ENCODE measurements at regions not wholly inside any gene's neighbourhood (a gene's known extent, or its start where the extent isn't known, plus 50 kb on each side); places are given as distances from the start of the nearest gene placed in this dataset.

DNA sequence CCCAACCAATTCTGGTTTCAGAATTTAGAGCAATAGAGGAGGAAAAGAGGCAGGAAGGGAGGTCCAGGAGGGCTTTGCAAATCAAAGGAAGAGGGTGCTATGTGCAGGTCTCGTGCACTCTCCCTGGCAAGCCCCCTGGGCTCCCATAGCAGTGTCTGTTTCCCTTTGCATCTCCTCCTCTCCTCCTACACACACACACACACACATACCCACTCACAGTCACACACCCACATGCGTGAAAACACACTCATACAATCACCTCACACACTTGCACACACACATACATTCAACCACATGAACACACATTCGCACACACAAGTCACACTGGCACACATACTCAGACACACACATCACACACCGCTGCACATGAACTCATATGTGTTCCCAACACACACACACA is 105.3 kb downstream of the OAT start:
- H3K9me3 Mint-ChIP-seq: peaks cover 6% of the 10 kb centered on the region
- ATAC-seq (no peak), DNase-seq (ENCODE audit: low spot score) (no peak)
- H3K27ac Mint-ChIP-seq: no peak overlapping the region
- H3K36me3 Mint-ChIP-seq: no peaks in the 10 kb centered on the region
- H3K27me3 Mint-ChIP-seq (ENCODE audit: low read depth): no peaks in the 10 kb centered on the region; the same call in 1 of the 2 replicates
- H3K4me3 Mint-ChIP-seq: no peak overlapping the region
- TF ChIP-seq, protein P1, sequence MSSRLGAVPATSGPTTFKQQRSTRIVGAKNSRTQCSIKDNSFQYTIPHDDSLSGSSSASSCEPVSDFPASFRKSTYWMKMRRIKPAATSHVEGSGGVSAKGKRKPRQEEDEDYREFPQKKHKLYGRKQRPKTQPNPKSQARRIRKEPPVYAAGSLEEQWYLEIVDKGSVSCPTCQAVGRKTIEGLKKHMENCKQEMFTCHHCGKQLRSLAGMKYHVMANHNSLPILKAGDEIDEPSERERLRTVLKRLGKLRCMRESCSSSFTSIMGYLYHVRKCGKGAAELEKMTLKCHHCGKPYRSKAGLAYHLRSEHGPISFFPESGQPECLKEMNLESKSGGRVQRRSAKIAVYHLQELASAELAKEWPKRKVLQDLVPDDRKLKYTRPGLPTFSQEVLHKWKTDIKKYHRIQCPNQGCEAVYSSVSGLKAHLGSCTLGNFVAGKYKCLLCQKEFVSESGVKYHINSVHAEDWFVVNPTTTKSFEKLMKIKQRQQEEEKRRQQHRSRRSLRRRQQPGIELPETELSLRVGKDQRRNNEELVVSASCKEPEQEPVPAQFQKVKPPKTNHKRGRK (CRISPR knock-in tag; IDR thresholded peaks at IDR 0.05; ENCODE audit: borderline replicate concordance): no peak
- TF ChIP-seq TP53 (CRISPR knock-in tag; IDR thresholded peaks at IDR 0.05): no peak
- ChIA-PET POLR2A (no interaction called here), CTCF (no interaction called here)
- no peaks in the 10 kb centered on the region for H3K4me1 Mint-ChIP-seq

DNA sequence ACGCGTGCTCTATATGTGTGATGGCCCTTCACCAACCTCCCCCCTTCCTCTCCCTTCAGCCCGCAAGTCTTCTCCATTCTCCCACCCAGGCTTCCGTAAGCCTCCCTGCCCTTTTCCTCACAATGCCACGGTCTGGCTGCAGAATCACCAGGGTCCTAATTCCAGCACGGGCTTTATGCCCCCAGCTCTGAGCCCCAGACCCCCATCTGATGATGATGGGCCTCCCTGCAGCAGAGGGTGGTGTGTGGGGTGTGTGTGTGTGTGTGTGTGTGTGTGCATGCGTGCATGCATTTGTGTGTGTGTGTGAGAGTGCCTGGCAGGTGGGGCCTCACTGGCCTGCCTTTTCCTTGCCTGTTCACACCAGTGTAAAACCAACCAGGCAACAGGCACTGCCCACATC is 109.9 kb downstream of the OAT start:
- Mint-ChIP-seq H3K4me3 (no peak overlapping the region), H3K36me3 (no peaks in the 10 kb centered on the region), H3K9me3 (no peaks in the 10 kb centered on the region), H3K27me3 (ENCODE audit: low read depth) (no peaks in the 10 kb centered on the region; the same call in 1 of the 2 replicates), H3K4me1 (no peaks in the 10 kb centered on the region), H3K27ac (no peak overlapping the region)
- TF ChIP-seq, protein P2, sequence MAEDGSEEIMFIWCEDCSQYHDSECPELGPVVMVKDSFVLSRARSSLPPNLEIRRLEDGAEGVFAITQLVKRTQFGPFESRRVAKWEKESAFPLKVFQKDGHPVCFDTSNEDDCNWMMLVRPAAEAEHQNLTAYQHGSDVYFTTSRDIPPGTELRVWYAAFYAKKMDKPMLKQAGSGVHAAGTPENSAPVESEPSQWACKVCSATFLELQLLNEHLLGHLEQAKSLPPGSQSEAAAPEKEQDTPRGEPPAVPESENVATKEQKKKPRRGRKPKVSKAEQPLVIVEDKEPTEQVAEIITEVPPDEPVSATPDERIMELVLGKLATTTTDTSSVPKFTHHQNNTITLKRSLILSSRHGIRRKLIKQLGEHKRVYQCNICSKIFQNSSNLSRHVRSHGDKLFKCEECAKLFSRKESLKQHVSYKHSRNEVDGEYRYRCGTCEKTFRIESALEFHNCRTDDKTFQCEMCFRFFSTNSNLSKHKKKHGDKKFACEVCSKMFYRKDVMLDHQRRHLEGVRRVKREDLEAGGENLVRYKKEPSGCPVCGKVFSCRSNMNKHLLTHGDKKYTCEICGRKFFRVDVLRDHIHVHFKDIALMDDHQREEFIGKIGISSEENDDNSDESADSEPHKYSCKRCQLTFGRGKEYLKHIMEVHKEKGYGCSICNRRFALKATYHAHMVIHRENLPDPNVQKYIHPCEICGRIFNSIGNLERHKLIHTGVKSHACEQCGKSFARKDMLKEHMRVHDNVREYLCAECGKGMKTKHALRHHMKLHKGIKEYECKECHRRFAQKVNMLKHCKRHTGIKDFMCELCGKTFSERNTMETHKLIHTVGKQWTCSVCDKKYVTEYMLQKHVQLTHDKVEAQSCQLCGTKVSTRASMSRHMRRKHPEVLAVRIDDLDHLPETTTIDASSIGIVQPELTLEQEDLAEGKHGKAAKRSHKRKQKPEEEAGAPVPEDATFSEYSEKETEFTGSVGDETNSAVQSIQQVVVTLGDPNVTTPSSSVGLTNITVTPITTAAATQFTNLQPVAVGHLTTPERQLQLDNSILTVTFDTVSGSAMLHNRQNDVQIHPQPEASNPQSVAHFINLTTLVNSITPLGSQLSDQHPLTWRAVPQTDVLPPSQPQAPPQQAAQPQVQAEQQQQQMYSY (CRISPR knock-in tag; IDR thresholded peaks at IDR 0.05): no peak
- TF ChIP-seq CBFB (CRISPR knock-in tag; IDR thresholded peaks at IDR 0.05; ENCODE audit: low read depth) (no peak), EMX1 (CRISPR knock-in tag; IDR thresholded peaks at IDR 0.05) (no peak), FOXK1 (CRISPR knock-in tag; IDR thresholded peaks at IDR 0.05) (no peak), HMGA2 (CRISPR knock-in tag; IDR thresholded peaks at IDR 0.05) (no peak)
- TF ChIP-seq, protein P3, sequence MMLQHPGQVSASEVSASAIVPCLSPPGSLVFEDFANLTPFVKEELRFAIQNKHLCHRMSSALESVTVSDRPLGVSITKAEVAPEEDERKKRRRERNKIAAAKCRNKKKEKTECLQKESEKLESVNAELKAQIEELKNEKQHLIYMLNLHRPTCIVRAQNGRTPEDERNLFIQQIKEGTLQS (CRISPR knock-in tag; conservative IDR thresholded peaks at IDR 0.05): no peak
- TF ChIP-seq, protein P4, sequence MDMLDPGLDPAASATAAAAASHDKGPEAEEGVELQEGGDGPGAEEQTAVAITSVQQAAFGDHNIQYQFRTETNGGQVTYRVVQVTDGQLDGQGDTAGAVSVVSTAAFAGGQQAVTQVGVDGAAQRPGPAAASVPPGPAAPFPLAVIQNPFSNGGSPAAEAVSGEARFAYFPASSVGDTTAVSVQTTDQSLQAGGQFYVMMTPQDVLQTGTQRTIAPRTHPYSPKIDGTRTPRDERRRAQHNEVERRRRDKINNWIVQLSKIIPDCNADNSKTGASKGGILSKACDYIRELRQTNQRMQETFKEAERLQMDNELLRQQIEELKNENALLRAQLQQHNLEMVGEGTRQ (CRISPR knock-in tag; IDR thresholded peaks at IDR 0.05): no peak
- TF ChIP-seq, protein P5, sequence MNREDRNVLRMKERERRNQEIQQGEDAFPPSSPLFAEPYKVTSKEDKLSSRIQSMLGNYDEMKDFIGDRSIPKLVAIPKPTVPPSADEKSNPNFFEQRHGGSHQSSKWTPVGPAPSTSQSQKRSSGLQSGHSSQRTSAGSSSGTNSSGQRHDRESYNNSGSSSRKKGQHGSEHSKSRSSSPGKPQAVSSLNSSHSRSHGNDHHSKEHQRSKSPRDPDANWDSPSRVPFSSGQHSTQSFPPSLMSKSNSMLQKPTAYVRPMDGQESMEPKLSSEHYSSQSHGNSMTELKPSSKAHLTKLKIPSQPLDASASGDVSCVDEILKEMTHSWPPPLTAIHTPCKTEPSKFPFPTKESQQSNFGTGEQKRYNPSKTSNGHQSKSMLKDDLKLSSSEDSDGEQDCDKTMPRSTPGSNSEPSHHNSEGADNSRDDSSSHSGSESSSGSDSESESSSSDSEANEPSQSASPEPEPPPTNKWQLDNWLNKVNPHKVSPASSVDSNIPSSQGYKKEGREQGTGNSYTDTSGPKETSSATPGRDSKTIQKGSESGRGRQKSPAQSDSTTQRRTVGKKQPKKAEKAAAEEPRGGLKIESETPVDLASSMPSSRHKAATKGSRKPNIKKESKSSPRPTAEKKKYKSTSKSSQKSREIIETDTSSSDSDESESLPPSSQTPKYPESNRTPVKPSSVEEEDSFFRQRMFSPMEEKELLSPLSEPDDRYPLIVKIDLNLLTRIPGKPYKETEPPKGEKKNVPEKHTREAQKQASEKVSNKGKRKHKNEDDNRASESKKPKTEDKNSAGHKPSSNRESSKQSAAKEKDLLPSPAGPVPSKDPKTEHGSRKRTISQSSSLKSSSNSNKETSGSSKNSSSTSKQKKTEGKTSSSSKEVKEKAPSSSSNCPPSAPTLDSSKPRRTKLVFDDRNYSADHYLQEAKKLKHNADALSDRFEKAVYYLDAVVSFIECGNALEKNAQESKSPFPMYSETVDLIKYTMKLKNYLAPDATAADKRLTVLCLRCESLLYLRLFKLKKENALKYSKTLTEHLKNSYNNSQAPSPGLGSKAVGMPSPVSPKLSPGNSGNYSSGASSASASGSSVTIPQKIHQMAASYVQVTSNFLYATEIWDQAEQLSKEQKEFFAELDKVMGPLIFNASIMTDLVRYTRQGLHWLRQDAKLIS (CRISPR knock-in tag; IDR thresholded peaks at IDR 0.05; ENCODE audit: borderline replicate concordance): no peak
- TF ChIP-seq, protein P6, sequence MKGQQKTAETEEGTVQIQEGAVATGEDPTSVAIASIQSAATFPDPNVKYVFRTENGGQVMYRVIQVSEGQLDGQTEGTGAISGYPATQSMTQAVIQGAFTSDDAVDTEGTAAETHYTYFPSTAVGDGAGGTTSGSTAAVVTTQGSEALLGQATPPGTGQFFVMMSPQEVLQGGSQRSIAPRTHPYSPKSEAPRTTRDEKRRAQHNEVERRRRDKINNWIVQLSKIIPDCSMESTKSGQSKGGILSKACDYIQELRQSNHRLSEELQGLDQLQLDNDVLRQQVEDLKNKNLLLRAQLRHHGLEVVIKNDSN (CRISPR knock-in tag; IDR thresholded peaks at IDR 0.05): no peak
- TF ChIP-seq, protein P7, sequence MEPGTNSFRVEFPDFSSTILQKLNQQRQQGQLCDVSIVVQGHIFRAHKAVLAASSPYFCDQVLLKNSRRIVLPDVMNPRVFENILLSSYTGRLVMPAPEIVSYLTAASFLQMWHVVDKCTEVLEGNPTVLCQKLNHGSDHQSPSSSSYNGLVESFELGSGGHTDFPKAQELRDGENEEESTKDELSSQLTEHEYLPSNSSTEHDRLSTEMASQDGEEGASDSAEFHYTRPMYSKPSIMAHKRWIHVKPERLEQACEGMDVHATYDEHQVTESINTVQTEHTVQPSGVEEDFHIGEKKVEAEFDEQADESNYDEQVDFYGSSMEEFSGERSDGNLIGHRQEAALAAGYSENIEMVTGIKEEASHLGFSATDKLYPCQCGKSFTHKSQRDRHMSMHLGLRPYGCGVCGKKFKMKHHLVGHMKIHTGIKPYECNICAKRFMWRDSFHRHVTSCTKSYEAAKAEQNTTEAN (CRISPR knock-in tag; IDR thresholded peaks at IDR 0.05): no peak
- ATAC-seq (no peak), DNase-seq (ENCODE audit: low spot score) (no peak)
- CTCF ChIA-PET: interaction anchor here (1.2 kb wide), 1 partner anchor 80 kb away, joined by 3 read pairs; no protein-coding TSS in a partner anchor
- POLR2A ChIA-PET: no interaction called here

All from WTC11 (cell line).